ENCODE measurements at regions not wholly inside any gene's neighbourhood (a gene's known extent, or its start where the extent isn't known, plus 50 kb on each side); places are given as distances from the start of the nearest gene placed in this dataset.
A peak's percentile ranks its signal among the peaks of the same experiment; 100 is the strongest.

DNA sequence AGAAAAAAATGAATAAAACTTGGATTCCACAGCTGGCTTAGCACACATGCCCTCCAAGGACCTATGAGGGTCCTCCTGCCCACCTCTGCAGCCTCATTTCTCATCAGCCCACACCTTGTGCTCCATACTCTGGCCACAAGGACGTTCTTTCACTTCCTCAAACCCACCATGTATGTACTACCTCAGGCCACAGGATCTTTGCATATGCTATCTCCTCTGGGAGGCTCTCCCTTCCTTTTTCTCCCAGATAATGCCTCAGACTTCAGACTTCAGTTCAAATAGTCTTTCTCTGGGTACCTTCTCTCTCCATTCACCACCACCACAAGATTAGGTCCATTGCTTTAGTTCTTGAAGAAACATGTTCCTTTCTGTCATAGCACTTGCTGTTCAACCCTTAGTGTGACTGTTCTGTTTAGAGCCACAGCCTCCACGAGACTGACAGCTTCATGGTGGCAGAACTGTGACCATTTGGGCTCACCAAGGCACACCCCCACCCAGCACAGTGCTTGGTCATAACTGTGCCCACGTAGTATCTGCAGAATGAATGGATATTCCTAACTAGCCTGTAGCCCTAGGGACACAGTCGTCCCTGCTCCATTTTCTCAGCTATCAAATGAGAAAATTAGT is 146.7 kb upstream of the LRFN2 start:
- no TSS peak for BruUV-seq (replicated peaks)
- H3K9ac ChIP-seq (ENCODE audit: insufficient read depth in 1 of 2, low read depth in 2 of 2, low read length in 2 of 2) = no peak overlapping the region
- ChIA-PET CTCF (ENCODE audit: low intra/inter-chr PET ratio) (interaction anchor here (0.6 kb wide), 1 partner anchor 28 kb away, joined by 3 read pairs; no protein-coding TSS in a partner anchor), POLR2A (no interaction called here)
- no peak for ATAC-seq
- no peak overlapping the region for H3K4me3 ChIP-seq
- H3K9me3 ChIP-seq (replicated peaks; ENCODE audit: control insufficient read depth, insufficient read depth, low read depth, low read length) = no peaks in the 10 kb centered on the region
- no peaks in the 10 kb centered on the region for H4K20me1 ChIP-seq (replicated peaks; ENCODE audit: control insufficient read depth, insufficient read depth, low read length)
- WGBS (ENCODE audit: insufficient coverage, low coverage, missing lambda C conversion rate) = 0% methylated on average over 4 of the region's 4 CpGs
- H3K4me1 ChIP-seq (replicated peaks in 1 of 2; ENCODE audit: control insufficient read depth in 2 of 2, insufficient read depth in 2 of 2, low read length in 2 of 2) = no peaks in the 10 kb centered on the region
- peaks cover 26 to 48% of the 10 kb centered on the region in 2 experiments; a peak in 4 of 5 replicates for H3K27me3 ChIP-seq (ENCODE audit: control insufficient read depth in 2 of 2, insufficient read depth in 2 of 2, low read length in 2 of 2)
- H2AFZ ChIP-seq (ENCODE audit: low read depth, low read length) = no peak overlapping the region
- in situ Hi-C loops (cut with MboI) (no loop called here), intact Hi-C loops (cut with micrococcal nuclease) (no loop called here)
- peak; percentile 29 for FAIRE-seq
- no peak overlapping the region for H3K27ac ChIP-seq (ENCODE audit: extremely low read depth, low read depth, low read length)
- H3K79me2 ChIP-seq (ENCODE audit: control insufficient read depth, insufficient read depth, low read length) = no peaks in the 10 kb centered on the region
- H3K36me3 ChIP-seq (ENCODE audit: control insufficient read depth, insufficient read depth, low read length) = no peaks in the 10 kb centered on the region
- no peak overlapping the region for H3K4me2 ChIP-seq (ENCODE audit: insufficient read depth, low read length)
- no peaks in the 10 kb centered on the region for H3K9me1 ChIP-seq (ENCODE audit: control insufficient read depth, insufficient read depth, low read length)
- DNase-seq (ENCODE audit: extremely low read depth in 1 of 4, low spot score in 3 of 4) = no peak
- TF ChIP-seq SPI1 (IDR thresholded peaks at IDR 0.05; ENCODE audit: borderline replicate concordance, low read depth, low read length) (peak; percentile 33; the same call in 1 of the 2 replicates), DMBX1 (CRISPR knock-in tag; IDR thresholded peaks at IDR 0.05; ENCODE audit: borderline replicate concordance) (no peak), RERE (CRISPR knock-in tag; IDR thresholded peaks at IDR 0.05; ENCODE audit: borderline replicate concordance) (no peak), SIRT6 (IDR thresholded peaks at IDR 0.05; ENCODE audit: low read depth, low read length) (no peak), ELF1 (tag; IDR thresholded peaks at IDR 0.05) (no peak), UBTF (IDR thresholded peaks at IDR 0.05; ENCODE audit: borderline replicate concordance in 1 of 2, low read depth in 2 of 2, low read length in 2 of 2) (no peak), RBM25 (IDR thresholded peaks at IDR 0.05; ENCODE audit: low read depth, low read length, severe bottlenecking) (peak; percentile 12), NR2C1 (IDR thresholded peaks at IDR 0.05) (no peak), NR2C1 (tag; IDR thresholded peaks at IDR 0.05) (no peak), NBN (IDR thresholded peaks at IDR 0.05; ENCODE audit: low read depth) (no peak), ZNF184 (CRISPR knock-in tag; IDR thresholded peaks at IDR 0.05) (no peak), ZNF175 (CRISPR knock-in tag; IDR thresholded peaks at IDR 0.05; ENCODE audit: low read depth) (no peak)
- TF ChIP-seq, protein P1, sequence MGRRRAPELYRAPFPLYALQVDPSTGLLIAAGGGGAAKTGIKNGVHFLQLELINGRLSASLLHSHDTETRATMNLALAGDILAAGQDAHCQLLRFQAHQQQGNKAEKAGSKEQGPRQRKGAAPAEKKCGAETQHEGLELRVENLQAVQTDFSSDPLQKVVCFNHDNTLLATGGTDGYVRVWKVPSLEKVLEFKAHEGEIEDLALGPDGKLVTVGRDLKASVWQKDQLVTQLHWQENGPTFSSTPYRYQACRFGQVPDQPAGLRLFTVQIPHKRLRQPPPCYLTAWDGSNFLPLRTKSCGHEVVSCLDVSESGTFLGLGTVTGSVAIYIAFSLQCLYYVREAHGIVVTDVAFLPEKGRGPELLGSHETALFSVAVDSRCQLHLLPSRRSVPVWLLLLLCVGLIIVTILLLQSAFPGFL (CRISPR knock-in tag; IDR thresholded peaks at IDR 0.05) = no peak
